Duodenal mucosa (tissue), 2 donors: ENCODE measurements at regions not wholly inside any gene's neighbourhood (a gene's known extent, or its start where the extent isn't known, plus 50 kb on each side); places are given as distances from the start of the nearest gene placed in this dataset.

Experiments
- H3K27ac ChIP-seq: one replicate; pipeline ENCODE4 v1.7.0; 2013; ENCODE audit warnings: low read depth, low read length
- H3K27me3 ChIP-seq, 2 donors: one replicate each; pipeline ENCODE4 v1.7.0; 2013; ENCODE audit warnings: low read length in 2 of 2, control low read depth in 1 of 2; ENCODE audit not compliant: insufficient read depth in 2 of 2, control insufficient read depth in 1 of 2
- H3K36me3 ChIP-seq, 2 donors: one replicate each; pipeline ENCODE4 v1.7.0; 2013; ENCODE audit warnings: low read length in 2 of 2, control low read depth in 1 of 2; ENCODE audit not compliant: insufficient read depth in 2 of 2, control insufficient read depth in 1 of 2
- H3K4me1 ChIP-seq, 2 donors: one replicate each; pipeline ENCODE4 v1.7.0; 2013; ENCODE audit warnings: low read length in 2 of 2, control low read depth in 1 of 2; ENCODE audit not compliant: insufficient read depth in 2 of 2, control insufficient read depth in 1 of 2
- H3K4me3 ChIP-seq, 2 donors: one replicate each; pipeline ENCODE4 v1.7.0; 2013; ENCODE audit warnings: low read length in 2 of 2, low read depth in 1 of 2
- H3K9ac ChIP-seq, 2 donors: one replicate each; pipeline ENCODE4 v1.7.0; 2013; ENCODE audit warnings: low read length in 2 of 2, low read depth in 1 of 2
- H3K9me3 ChIP-seq, 2 donors: one replicate each; pipeline ENCODE4 v1.7.0; 2013; ENCODE audit warnings: low read length in 2 of 2, control low read depth in 1 of 2; ENCODE audit not compliant: control insufficient read depth in 1 of 2

DNA sequence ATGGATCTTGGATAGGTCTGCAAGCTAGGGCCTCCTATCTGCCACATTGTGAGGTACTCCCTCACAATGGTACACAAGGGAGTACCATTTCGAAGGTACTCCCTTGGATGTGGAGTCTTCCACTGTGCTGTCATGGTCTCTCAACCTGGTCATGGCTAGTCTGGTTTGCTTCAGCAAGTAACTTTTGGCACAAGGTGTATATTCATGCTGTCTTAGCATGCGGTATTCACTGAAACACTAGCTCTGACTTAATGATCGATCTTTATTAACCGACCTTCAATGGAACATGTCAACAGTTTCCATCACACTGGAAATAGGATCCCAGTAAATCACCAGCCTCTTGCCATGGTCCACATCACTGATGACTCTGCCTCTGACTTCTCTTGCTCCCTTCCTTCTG, 77.5 kb upstream of the HS3ST1 start:
- no peaks in the 10 kb centered on the region for H3K9me3 ChIP-seq
- H3K27me3 ChIP-seq = no peaks in the 10 kb centered on the region
- no peak overlapping the region for H3K9ac ChIP-seq
- no peak overlapping the region for H3K27ac ChIP-seq
- H3K36me3 ChIP-seq = no peaks in the 10 kb centered on the region
- peaks cover 17 to 24% of the 10 kb centered on the region in 2 donors for H3K4me1 ChIP-seq
- H3K4me3 ChIP-seq = no peak overlapping the region

DNA sequence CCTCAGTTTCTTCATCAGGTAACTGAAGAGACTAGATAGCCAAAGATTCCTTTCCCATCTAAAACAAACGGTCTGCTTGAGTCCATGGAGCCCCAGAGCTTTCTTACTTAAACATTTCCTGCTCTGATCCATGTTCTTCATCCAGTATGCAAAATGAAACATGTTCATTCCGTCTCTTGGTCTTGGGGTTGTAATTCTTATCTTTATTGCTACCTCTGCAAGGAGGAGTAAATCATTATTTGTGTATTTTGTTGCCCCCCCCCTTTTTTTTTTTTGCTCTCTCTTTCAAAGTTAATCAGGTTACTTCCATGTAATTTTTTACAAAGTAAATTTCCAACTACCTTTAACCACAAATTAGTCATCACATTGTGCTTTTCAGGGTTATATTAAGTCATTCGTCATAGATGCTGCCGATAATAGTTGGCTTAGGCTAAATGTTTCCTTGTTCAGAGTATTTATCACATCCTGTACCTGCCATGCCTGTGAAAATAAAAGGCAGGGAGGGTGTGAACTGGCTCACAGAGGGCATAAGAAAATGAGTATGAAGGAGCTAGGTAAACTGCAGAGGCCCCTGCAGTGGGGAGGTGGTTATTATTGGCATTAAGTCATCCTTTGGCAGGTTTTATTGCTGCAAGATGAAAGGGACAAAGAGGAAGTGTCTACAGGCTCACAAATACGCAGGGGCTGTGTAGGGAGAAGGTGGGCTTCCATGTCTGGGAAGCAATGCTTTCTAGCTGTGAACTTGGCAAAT, 76.7 kb upstream of the HS3ST1 start:
- no peak overlapping the region for H3K9ac ChIP-seq
- no peaks in the 10 kb centered on the region for H3K36me3 ChIP-seq
- H3K27me3 ChIP-seq = no peaks in the 10 kb centered on the region
- H3K4me3 ChIP-seq = no peak overlapping the region
- H3K27ac ChIP-seq = peak overlapping the region; percentile 23
- H3K4me1 ChIP-seq = peaks cover 17 to 24% of the 10 kb centered on the region in 2 donors
- H3K9me3 ChIP-seq = no peaks in the 10 kb centered on the region

DNA sequence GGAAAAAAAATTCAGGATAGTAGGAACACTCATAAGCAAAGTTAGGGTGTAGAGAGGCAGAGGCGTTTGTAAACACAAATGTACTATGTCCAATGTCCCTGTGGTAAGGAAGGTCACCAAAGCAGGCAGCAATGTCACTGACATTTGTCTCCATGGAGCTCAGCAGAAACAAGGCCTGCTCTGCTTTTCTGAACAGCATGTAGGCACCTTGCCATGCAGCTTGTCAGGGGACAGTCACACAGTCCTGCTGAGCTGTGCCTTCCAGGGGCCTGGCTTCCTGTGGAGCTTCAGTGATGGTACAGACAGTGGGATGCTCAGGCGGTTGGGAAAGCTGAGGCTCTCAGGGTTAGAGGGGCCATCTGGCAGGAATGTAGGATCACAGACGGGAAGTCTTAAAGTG, 74.5 kb upstream of the HS3ST1 start:
- H3K4me3 ChIP-seq = no peak overlapping the region
- H3K4me1 ChIP-seq = peaks cover 17 to 24% of the 10 kb centered on the region in 2 donors
- H3K9me3 ChIP-seq = no peaks in the 10 kb centered on the region
- no peak overlapping the region for H3K27ac ChIP-seq
- H3K9ac ChIP-seq = no peak overlapping the region
- no peaks in the 10 kb centered on the region for H3K27me3 ChIP-seq
- H3K36me3 ChIP-seq = no peaks in the 10 kb centered on the region

DNA sequence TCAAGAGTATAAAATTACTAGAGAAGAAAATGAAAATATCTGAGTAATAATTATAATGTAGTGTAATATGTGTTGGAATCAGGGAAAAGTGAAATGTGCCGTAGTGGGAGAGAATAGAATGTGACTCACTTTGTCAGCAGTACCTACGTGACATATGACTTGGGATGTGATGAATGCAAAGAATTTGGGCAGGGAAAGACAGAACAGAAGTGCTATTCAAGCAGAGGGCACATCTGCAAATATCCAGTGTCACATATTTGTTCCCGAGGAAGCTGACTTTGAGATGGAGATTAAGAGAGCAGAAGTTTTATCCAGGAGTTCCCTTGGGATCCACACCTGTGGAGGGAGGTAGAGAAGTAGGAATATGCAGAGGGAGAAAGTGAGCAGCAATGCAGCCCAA, 69.3 kb upstream of the HS3ST1 start:
- Histone ChIP-seq H3K36me3 (no peaks in the 10 kb centered on the region), H3K27ac (no peak overlapping the region), H3K27me3 (no peaks in the 10 kb centered on the region), H3K4me1 (peaks cover 0 to under 1% of the 10 kb centered on the region in 2 donors), H3K4me3 (no peak overlapping the region), H3K9me3 (no peaks in the 10 kb centered on the region), H3K9ac (no peak overlapping the region)

DNA sequence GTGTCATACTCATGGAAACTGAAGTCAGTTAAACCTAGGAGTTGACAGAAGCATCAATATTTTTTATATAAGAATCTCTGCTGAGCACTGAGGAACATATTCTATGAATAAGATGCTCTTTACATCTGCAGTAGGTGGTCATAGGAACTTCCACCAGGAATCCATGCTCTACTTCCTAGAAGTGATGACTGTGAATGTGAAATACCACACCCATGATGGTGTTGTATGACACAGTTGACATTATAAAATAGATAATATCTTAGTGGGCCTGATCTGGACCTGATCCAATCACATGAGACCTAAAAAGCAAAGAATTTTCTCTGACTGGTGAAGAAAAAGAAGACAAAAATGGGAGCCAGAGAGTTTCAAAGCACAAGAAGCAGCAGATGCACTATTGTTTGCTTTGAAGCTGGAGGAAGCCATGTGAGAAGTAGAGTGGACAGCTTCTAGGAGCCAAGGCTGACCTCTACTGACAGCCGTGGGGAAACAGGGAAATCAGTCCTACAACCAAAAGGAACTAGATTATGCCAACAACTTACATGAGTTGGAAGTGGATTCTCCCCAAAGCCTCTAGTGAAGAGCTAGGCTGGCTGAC, 68.6 kb upstream of the HS3ST1 start:
- Histone ChIP-seq H3K27ac (no peak overlapping the region), H3K9me3 (no peaks in the 10 kb centered on the region), H3K4me3 (no peak overlapping the region), H3K27me3 (no peaks in the 10 kb centered on the region), H3K4me1 (no peaks in the 10 kb centered on the region), H3K36me3 (no peaks in the 10 kb centered on the region), H3K9ac (no peak overlapping the region)

DNA sequence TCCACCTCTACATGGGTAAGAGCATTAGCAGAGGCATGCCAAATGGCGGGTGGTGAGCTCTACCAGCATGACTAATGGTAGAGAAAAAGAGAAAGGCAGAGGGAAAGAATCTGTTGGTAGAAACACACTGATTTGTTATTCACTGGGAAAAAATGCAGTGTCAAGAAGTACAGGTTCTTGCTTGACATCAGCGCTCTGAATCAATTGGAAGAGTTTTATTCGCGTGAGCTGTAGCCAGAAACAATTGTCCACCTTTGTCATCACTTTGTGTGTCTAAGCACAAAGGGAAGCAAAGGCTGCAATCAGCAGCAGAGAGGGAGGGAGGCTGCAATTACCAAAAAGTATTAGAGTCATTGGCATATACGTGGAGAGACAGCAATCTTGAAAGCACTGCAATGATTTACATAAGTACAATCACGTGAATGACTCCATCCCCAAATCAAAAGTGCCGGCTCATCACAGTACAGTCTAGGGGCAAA, 67.7 kb upstream of the HS3ST1 start:
- no peaks in the 10 kb centered on the region for H3K9me3 ChIP-seq
- H3K9ac ChIP-seq = no peak overlapping the region
- H3K27ac ChIP-seq = no peak overlapping the region
- H3K36me3 ChIP-seq = no peaks in the 10 kb centered on the region
- H3K4me3 ChIP-seq = no peak overlapping the region
- H3K27me3 ChIP-seq = no peaks in the 10 kb centered on the region
- H3K4me1 ChIP-seq = no peaks in the 10 kb centered on the region

DNA sequence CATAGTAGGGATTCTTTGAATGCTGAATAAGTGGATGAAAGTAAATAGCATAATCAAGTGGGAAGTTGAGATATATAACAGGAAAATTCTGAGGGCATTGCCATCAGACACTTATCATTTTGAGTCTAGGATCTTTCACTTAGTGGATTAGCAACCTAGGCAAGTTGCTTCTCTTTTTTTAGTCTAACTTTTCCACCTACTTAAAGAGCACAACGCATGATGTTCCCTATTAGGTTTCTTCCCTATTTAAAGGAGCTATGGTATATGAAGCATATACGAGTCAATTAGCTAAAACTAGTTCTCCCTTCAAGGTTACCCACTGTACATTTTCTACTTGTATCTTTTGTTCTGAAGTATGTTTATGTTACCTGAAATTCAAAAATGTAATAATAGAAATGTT, 67.1 kb upstream of the HS3ST1 start:
- Histone ChIP-seq H3K27me3 (no peaks in the 10 kb centered on the region), H3K36me3 (no peaks in the 10 kb centered on the region), H3K27ac (no peak overlapping the region), H3K4me1 (no peaks in the 10 kb centered on the region), H3K4me3 (no peak overlapping the region), H3K9ac (no peak overlapping the region), H3K9me3 (no peaks in the 10 kb centered on the region)

DNA sequence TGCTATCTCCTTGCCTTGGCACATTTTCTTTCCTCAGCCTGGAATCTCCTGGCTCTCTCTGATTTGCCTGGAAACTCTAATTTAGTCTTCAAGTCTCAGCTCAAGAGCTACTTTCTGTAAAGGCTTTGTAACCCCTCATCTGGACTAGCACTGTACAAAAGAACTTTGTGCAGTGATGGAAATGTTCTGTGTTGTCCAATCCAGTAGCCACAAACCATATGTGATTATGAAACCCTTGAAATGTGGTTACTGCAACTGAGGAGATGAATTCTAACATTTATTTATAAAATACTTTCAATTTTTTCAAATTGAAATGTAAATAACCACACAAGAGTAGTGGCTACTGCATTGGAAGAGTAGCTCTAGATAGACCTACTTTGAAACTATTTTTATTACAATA, 66.6 kb upstream of the HS3ST1 start:
- H3K27me3 ChIP-seq = no peaks in the 10 kb centered on the region
- no peaks in the 10 kb centered on the region for H3K9me3 ChIP-seq
- no peaks in the 10 kb centered on the region for H3K36me3 ChIP-seq
- H3K27ac ChIP-seq = no peak overlapping the region
- H3K4me3 ChIP-seq = no peak overlapping the region
- no peak overlapping the region for H3K9ac ChIP-seq
- no peaks in the 10 kb centered on the region for H3K4me1 ChIP-seq

DNA sequence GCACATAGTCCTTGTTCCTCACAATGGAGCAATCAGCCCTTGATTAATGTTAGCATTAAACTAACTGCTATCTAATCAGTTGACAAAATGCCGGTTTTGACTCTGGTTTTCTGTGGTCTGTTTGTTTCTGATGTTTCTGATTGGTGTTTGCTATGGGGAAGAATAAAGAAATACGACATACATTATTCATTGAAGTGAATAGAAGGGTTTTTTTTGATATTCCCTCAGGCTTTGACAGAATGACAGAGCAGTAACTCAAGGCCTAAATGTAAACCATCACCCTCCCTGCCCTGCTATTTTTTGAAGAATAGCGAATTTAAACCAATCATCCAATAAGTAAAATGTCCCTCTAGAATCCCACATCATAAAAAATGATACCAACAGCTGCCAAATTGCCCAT, 65.5 kb upstream of the HS3ST1 start:
- Histone ChIP-seq H3K4me3 (no peak overlapping the region), H3K27ac (no peak overlapping the region), H3K36me3 (no peaks in the 10 kb centered on the region), H3K9me3 (no peaks in the 10 kb centered on the region), H3K27me3 (no peaks in the 10 kb centered on the region), H3K4me1 (no peaks in the 10 kb centered on the region), H3K9ac (no peak overlapping the region)

DNA sequence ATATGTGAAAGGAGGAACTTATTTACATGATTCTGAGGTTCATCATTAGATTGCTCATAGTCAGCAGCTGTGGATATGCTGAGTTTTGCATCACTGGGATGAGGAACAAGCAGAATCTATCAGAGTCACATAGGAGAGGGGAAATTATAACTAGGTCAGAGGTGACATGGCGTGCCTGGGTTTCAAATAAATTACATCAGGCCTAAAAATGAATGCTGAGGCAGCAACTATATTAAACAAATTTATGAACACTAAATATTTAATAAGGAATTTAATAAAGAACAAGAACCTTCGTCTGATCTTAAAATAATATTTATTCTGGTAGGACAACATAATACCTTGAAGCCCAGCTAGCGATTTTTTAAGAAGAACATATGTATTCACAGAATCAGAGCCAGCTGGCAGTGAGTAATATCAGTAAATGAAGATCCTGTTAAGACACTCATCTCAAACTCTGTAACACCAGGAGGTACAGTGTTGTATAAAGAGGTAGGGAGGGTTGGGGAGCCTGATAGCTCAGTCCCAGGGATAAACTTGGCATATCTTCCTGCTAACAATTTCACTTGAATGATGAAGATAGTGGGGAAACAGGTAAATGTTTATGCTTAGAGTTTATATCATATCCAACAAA, 60.9 kb upstream of the HS3ST1 start:
- Histone ChIP-seq H3K36me3 (no peaks in the 10 kb centered on the region), H3K9ac (no peak overlapping the region), H3K27ac (no peak overlapping the region)

More for the DNA sequence above, 60.9 kb upstream of the HS3ST1 start:
- Histone ChIP-seq H3K4me1 (peaks cover 4 to 10% of the 10 kb centered on the region in 2 donors), H3K9me3 (no peaks in the 10 kb centered on the region), H3K27me3 (no peaks in the 10 kb centered on the region), H3K4me3 (no peak overlapping the region)
